Embryonic facial prominence (tissue), 1 donor: ENCODE measurements at regions not wholly inside any gene's neighbourhood (a gene's known extent, or its start where the extent isn't known, plus 50 kb on each side); places are given as distances from the start of the nearest gene placed in this dataset.

Source experiments
- DNase-seq: peaks from one replicate; pipeline ENCODE4 v3.0.0-alpha.2; 2016; ENCODE audit errors: extremely low spot score

- no peak for DNase-seq
Observed at GRCh38 chr5:73339051-73339575, 109.5 kb downstream of the FOXD1 start.

- DNase-seq = peak; percentile 14
Observed at GRCh38 chr5:73338256-73339050, 110.1 kb downstream of the FOXD1 start.

- no peak for DNase-seq
Observed at GRCh38 chr5:73337586-73338255, 110.9 kb downstream of the FOXD1 start.

- no peak for DNase-seq
Observed at GRCh38 chr5:73336366-73336765, 112.2 kb downstream of the FOXD1 start.

GRCh38 chr5:73333944-73334703, 114.5 kb downstream of the FOXD1 start:
- DNase-seq = no peak

- no peak for DNase-seq
Observed at GRCh38 chr5:73330613-73331012, 118.0 kb downstream of the FOXD1 start.

GRCh38 chr5:73328640-73329039, 119.9 kb downstream of the FOXD1 start:
- DNase-seq = no peak

GRCh38 chr5:73327908-73328455, 120.6 kb downstream of the FOXD1 start:
- no peak for DNase-seq

- no peak for DNase-seq
Observed at GRCh38 chr5:73325546-73325945, 123.0 kb downstream of the FOXD1 start.

GRCh38 chr5:73323466-73323865, 125.1 kb downstream of the FOXD1 start:
- DNase-seq = no peak

- DNase-seq = no peak
Observed at GRCh38 chr5:73322437-73323076, 126.0 kb downstream of the FOXD1 start.

GRCh38 chr5:73321757-73322436, 126.7 kb downstream of the FOXD1 start:
- DNase-seq = no peak

GRCh38 chr5:73319036-73319435, 129.5 kb downstream of the FOXD1 start:
- DNase-seq = no peak

- DNase-seq = no peak
Observed at GRCh38 chr5:73318308-73318719, 130.3 kb downstream of the FOXD1 start.

GRCh38 chr5:73317523-73317922, 131.1 kb downstream of the FOXD1 start:
- no peak for DNase-seq

GRCh38 chr5:73314395-73315257, 134.0 kb downstream of the FOXD1 start:
- no peak for DNase-seq

- no peak for DNase-seq
Observed at GRCh38 chr5:73312872-73313510, 135.6 kb downstream of the FOXD1 start.

GRCh38 chr5:73312146-73312871, 136.3 kb downstream of the FOXD1 start:
- peak; percentile 55 for DNase-seq
